HG03060 (cell line): ENCODE measurements at regions not wholly inside any gene's neighbourhood (a gene's known extent, or its start where the extent isn't known, plus 50 kb on each side); places are given as distances from the start of the nearest gene placed in this dataset.
"Not testable (repeated sequence)": the region's sequence is repeated elsewhere in the genome, so short reads cannot be mapped to it uniquely, and the experiment has no call there.

Source experiments
- ATAC-seq: cut with Tn5 transposase; IDR thresholded peaks from one replicate; pipeline ENCODE4 v1.9.1; 2021; ENCODE audit warnings: low read depth, moderate number of reproducible peaks; ENCODE audit not compliant: unreplicated experiment

DNA sequence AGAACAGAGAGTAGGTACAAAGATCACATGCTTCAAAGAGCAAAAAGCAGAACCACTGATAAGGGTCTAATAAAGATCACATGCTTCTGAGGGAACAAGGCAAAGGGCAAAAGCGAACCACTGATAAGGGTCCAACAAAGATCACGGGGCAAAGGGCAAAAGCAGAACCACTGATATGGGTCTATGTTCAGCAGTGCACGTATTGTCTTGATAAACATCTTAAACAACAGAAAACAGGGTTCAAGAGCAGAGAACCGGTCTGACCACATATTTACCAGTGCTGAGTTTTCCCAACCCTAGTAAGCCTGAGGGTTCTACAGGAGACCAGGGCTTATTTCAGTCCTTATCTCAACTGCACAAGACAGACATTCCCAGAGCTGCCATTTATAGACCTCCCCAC is 362.7 kb upstream of the ATXN7L3B start:
- not testable (repeated sequence) for ATAC-seq

GRCh38 chr12:74185360-74185759 is 352.3 kb upstream of the ATXN7L3B start:
- ATAC-seq = no peak

- ATAC-seq = no peak
Observed at GRCh38 chr12:74193191-74193590, 344.4 kb upstream of the ATXN7L3B start.

DNA sequence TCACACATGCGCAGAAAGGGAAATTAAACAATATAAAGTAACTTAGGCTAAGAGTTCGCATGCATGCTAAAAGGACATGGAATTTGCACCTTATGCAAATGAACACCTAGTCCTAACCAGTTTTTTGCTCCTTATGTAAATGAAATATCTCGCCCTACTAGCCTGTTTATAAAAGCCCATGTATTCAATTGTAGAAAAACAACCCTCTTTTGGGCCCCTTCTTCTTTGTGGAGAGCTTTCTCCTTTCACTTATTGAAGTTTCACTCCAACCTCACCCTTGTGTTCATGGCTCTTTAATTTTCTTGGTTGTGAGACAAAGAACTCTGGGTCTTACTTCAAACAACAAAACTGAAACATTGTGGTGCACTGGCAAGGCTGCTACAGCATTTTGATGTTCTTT is 333.4 kb upstream of the ATXN7L3B start:
- no peak for ATAC-seq

DNA sequence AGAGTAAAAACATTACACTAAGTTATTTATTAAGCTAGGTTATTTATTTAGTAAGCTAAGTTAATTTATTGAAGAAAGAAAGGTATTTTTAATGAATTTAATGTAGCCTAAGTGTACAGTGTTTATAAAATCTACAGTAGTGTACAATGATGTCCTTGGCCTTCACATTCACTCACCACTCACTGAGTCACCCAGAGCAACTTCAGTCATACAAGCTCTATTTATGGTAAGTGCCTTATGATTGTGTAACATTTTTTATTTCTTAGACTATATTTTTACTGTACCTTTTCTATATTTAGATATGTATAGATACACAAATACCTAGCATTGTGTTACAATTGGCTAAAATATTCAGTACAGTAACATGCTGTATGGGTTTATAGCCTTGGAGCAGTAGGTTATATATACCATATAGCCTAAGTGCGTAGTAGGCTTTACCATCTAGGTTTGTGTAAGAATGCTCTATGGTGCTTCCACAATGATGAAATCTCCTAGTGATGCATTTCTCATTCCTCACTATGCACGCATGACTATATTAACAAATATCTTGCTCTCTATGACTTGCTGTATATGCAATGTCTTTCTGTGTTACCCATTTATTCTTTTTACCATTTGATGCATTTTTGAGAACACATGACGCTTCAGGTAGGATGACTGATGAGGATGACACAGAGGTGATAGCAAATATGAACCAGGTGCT is 309.6 kb upstream of the ATXN7L3B start:
- no peak for ATAC-seq

GRCh38 chr12:74229671-74230070 is 308.0 kb upstream of the ATXN7L3B start:
- no peak for ATAC-seq

DNA sequence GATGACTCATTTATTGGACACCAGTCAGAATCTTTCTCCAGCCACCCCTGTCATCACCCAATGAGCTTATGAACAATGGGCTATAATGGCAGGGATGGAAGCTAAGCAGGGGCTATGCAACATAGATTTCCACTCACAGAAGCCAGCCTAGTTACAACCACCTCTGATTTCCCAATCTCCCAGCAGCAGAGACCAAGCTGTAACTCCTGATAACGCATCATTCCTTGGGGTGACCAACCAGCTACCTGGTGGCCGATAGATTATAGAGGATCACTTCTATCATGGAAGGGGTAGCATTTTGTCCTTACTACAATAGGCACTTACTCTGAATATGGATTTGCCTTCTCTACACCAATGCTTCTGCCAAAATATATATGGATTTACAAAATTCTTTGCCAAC is 302.3 kb upstream of the ATXN7L3B start:
- no peak for ATAC-seq

DNA sequence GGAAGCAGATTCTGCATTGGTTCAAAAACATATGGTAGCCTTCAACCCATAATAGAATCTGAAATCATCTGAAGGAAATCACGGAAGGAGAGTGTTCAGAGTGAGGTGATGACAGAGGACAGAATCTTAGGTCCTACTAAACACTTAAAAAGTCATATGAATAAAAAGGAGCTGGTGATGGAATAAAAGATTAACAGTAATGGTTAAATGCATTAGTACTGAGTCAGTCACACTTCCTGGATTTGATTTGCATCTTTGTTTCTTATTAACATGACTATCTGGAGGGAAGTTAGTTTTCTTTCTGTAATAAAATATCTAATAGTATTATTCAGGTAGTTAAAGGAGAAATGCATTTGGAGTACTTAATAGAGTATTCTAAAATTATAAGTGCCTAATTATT is 296.3 kb upstream of the ATXN7L3B start:
- no peak for ATAC-seq

- ATAC-seq = no peak
Observed at GRCh38 chr12:74242088-74242487, 295.5 kb upstream of the ATXN7L3B start.

- ATAC-seq = no peak
Observed at GRCh38 chr12:74245458-74245857, 292.2 kb upstream of the ATXN7L3B start.

GRCh38 chr12:74250891-74251290 is 286.7 kb upstream of the ATXN7L3B start:
- no peak for ATAC-seq

GRCh38 chr12:74253826-74254225 is 283.8 kb upstream of the ATXN7L3B start:
- ATAC-seq = not testable (repeated sequence)

- ATAC-seq = no peak
Observed at GRCh38 chr12:74254784-74255183, 282.9 kb upstream of the ATXN7L3B start.

DNA sequence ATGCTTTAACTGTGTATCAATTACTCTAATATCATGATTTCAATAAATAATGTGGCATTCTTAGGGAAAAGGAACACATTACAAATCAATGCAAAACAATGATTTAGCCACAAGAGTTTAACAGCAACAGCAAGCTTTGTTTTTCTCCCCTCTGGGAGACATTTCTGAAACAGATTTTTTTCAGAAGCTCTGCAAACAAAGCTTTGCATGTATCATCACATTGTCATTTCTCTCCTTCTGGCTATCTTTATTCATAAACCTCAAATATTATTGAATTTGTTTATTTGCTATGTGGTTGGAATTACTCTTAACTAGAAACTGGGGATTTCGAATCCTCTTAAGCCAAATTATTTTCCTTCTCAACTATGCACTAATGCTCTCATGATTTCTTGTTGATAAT is 278.4 kb upstream of the ATXN7L3B start:
- ATAC-seq = no peak

DNA sequence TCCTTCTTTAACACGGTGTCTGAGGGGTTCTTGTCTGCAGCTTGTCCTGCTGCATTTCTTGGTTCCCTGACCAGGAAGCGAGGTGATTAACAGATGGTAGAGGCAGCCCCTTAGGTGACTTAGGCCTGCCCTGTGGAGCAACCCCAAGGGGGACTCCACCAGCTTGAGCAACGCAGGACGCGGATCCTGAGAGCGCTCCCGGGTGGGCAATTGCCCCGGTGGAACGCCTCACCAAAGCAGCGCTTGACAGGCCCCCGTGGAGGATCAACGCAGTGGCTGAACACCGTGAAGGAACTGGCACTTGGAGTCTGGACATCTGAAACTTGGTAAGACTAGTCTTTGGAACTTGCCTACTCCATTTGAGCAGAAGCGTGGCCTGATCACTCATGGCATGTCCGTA is 272.9 kb upstream of the ATXN7L3B start:
- ATAC-seq = no peak

- ATAC-seq = not testable (repeated sequence)
Observed at GRCh38 chr12:74269355-74269754, 268.3 kb upstream of the ATXN7L3B start.

GRCh38 chr12:74280156-74280655 is 257.4 kb upstream of the ATXN7L3B start:
- ATAC-seq = no peak

DNA sequence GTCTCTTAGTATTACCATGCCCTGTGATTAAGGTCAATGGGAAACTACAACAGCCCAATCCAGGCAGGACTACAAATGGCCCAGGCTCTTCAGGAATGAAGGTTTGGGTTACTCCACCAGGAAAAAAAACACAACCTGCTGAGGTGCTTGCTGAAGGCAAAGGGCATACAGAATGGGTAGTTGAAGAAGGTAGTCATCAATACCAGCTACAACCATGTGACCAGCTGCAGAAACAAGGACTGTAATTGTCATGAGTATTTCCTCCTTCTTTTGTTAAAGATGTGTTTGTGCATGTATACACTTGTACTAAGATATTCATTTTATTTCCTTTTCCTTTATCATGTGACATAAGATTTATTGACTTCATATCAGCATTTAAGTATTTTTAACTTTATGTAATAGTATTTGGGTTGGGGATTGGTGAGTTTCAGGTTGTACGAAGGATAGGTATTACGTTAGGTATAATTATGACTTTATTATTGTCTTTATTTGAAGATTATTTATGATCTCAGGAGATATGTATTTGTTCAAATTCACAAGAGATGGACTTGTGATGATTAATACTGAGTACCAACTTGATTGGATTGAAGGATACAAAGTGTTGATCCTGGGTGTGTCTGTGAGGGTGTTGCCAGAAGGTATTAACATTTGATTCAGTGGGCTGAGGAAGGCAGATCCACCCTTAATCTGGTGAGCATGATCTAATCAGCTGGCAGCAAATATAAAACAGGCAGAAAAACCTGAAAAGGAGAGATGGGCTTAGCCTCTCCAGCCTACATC is 256.0 kb upstream of the ATXN7L3B start:
- ATAC-seq = not testable (repeated sequence)

GRCh38 chr12:74283646-74284045 is 254.0 kb upstream of the ATXN7L3B start:
- no peak for ATAC-seq

GRCh38 chr12:74285773-74286172 is 251.9 kb upstream of the ATXN7L3B start:
- ATAC-seq = no peak

DNA sequence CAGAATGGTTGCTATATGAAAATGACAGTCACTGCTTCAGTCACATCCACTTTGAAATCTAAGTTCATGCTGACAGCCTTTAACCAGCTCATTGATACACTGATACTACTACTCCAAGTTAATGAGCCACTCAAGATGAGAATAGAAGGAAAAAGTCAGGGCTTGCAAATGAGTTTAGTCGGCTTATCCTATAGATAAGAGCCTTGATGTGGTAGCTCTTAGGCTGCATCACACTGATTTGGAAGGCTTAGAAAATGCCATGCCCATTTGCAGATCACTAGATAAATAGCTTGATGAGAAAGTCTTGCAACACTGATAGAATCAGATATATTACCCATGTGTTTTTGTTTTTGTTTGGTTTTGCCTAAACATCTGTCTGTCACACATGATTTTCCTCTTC is 251.4 kb upstream of the ATXN7L3B start:
- ATAC-seq = no peak
